ENCODE measurements at regions not wholly inside any gene's neighbourhood (a gene's known extent, or its start where the extent isn't known, plus 50 kb on each side); places are given as distances from the start of the nearest gene placed in this dataset.

DNA sequence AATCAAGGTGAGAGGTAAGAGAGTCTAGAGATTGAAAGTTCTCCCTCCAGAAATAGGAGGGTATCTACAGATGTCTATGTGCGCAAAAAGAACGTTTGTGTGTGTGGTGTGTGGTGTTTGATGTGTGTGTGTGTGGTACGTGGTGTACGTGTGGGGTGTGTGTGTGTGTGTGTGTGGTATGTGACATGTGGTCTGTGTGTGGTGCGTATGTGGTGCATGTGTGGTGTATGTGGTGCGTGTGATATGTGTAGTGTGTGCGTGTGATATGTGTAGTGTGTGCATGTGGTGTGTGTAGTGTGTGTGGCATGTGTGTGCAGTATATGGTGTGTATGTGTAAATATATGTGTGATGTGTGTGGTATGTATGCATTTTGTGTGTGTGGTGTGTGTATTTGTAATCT lies 73.0 kb upstream of the LRRC4C start:
- dilution Hi-C loops (cut with MboI; ENCODE audit: extremely low pct_ligation_motif_present, low sequenced_read_pairs), result no loop called here
- no peaks in the 10 kb centered on the region for H3K79me2 ChIP-seq (ENCODE audit: control insufficient read depth, insufficient read depth, low read length)
- no peaks in the 10 kb centered on the region for H3K4me1 ChIP-seq (ENCODE audit: control insufficient read depth, extremely low read depth, insufficient read depth, low read length)
- no peaks in the 10 kb centered on the region for H3K36me3 ChIP-seq (ENCODE audit: control insufficient read depth in 2 of 2, extremely low read depth in 1 of 2, insufficient read depth in 2 of 2, low read length in 2 of 2)
- no peaks in the 10 kb centered on the region for H3K27me3 ChIP-seq (ENCODE audit: control insufficient read depth in 2 of 2, insufficient read depth in 2 of 2, low read length in 2 of 2)
- H3K9me1 ChIP-seq (replicated peaks; ENCODE audit: control insufficient read depth, extremely low read depth, insufficient read depth, low read length), result no peaks in the 10 kb centered on the region
- no peak overlapping the region for H3K9ac ChIP-seq (replicated peaks; ENCODE audit: extremely low read depth, insufficient read depth, low read length)
- TF ChIP-seq GATA2 (IDR thresholded peaks at IDR 0.05; ENCODE audit: insufficient read depth, insufficient read length, low read depth, low read length) (no peak), EZH2 (IDR thresholded peaks at IDR 0.05; ENCODE audit: borderline replicate concordance, low read depth, low read length, severe bottlenecking) (no peak), JUN (IDR thresholded peaks at IDR 0.05; ENCODE audit: borderline replicate concordance, insufficient read depth, insufficient read length, low read depth) (no peak), POLR2A (IDR thresholded peaks at IDR 0.05; ENCODE audit: low read depth, low read length) (no peak), FOS (IDR thresholded peaks at IDR 0.05; ENCODE audit: borderline replicate concordance, insufficient read depth, low read length) (no peak)
- DNase-seq (ENCODE audit: low read depth, low spot score) (no peak), FAIRE-seq (no peak)
- H3K27ac ChIP-seq (ENCODE audit: insufficient read depth, low read depth, low read length), result no peak overlapping the region
- intact Hi-C loops (cut with micrococcal nuclease), result no loop called here
- H3K9me3 ChIP-seq (replicated peaks; ENCODE audit: control insufficient read depth, insufficient read depth, low read length), result peaks cover 2% of the 10 kb centered on the region
- no peak overlapping the region for H3K4me3 ChIP-seq (replicated peaks in 1 of 3; ENCODE audit: insufficient read depth in 1 of 3, low read depth in 1 of 3, low read length in 3 of 3)
- no peak overlapping the region for H2AFZ ChIP-seq (ENCODE audit: low read depth, low read length)
- ChIA-PET POLR2A (no interaction called here), CTCF (no interaction called here)
- no peak overlapping the region for H3K4me2 ChIP-seq (ENCODE audit: insufficient read depth, low read length)
- no peaks in the 10 kb centered on the region for H4K20me1 ChIP-seq (replicated peaks; ENCODE audit: control insufficient read depth, extremely low read depth, insufficient read depth, low read length)
- BruUV-seq (replicated peaks), result no TSS peak

DNA sequence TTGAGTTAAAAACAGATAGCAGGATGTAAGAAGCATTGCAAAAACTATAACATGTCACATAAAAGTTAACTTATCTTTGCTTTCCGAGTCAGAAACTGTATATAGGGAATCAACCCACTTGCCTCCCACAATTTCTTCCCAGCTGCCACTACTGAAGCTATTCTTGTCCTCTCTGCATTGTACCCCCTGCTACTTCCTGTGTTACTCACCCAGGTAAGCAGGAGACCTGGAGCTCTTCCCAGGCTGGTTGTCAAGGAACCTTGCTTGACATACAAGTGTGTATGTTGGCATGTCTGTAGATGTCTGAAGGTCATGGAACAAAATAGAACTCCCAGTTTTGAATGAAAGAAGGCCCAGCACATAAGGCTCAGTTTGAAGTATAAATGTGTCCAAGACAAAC lies 74.3 kb upstream of the LRRC4C start:
- no peak overlapping the region for H3K4me2 ChIP-seq (ENCODE audit: insufficient read depth, low read length)
- dilution Hi-C loops (cut with MboI; ENCODE audit: extremely low pct_ligation_motif_present, low sequenced_read_pairs) (no loop called here), intact Hi-C loops (cut with micrococcal nuclease) (no loop called here)
- no peaks in the 10 kb centered on the region for H3K27me3 ChIP-seq (ENCODE audit: control insufficient read depth in 2 of 2, insufficient read depth in 2 of 2, low read length in 2 of 2)
- H3K27ac ChIP-seq (ENCODE audit: insufficient read depth, low read depth, low read length), result no peak overlapping the region
- no peaks in the 10 kb centered on the region for H4K20me1 ChIP-seq (replicated peaks; ENCODE audit: control insufficient read depth, extremely low read depth, insufficient read depth, low read length)
- DNase-seq (ENCODE audit: low read depth, low spot score), result no peak
- H2AFZ ChIP-seq (ENCODE audit: low read depth, low read length), result no peak overlapping the region
- FAIRE-seq, result no peak
- H3K9me1 ChIP-seq (replicated peaks; ENCODE audit: control insufficient read depth, extremely low read depth, insufficient read depth, low read length), result no peaks in the 10 kb centered on the region
- CTCF ChIA-PET, result no interaction called here
- H3K9me3 ChIP-seq (replicated peaks; ENCODE audit: control insufficient read depth, insufficient read depth, low read length), result peaks cover 2% of the 10 kb centered on the region
- BruUV-seq (replicated peaks), result no TSS peak
- H3K79me2 ChIP-seq (ENCODE audit: control insufficient read depth, insufficient read depth, low read length), result no peaks in the 10 kb centered on the region
- no peak overlapping the region for H3K9ac ChIP-seq (replicated peaks; ENCODE audit: extremely low read depth, insufficient read depth, low read length)
- no peaks in the 10 kb centered on the region for H3K4me1 ChIP-seq (ENCODE audit: control insufficient read depth, extremely low read depth, insufficient read depth, low read length)
- no peak overlapping the region for H3K4me3 ChIP-seq (replicated peaks in 1 of 3; ENCODE audit: insufficient read depth in 1 of 3, low read depth in 1 of 3, low read length in 3 of 3)
- TF ChIP-seq, protein P1, sequence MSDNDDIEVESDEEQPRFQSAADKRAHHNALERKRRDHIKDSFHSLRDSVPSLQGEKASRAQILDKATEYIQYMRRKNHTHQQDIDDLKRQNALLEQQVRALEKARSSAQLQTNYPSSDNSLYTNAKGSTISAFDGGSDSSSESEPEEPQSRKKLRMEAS (IDR thresholded peaks at IDR 0.05; ENCODE audit: insufficient read depth, insufficient read length), result no peak
- TF ChIP-seq POLR2AphosphoS5 (IDR thresholded peaks at IDR 0.05; ENCODE audit: insufficient read depth, low read depth, low read length) (no peak), GATA2 (IDR thresholded peaks at IDR 0.05; ENCODE audit: insufficient read depth, insufficient read length, low read depth, low read length) (no peak), JUN (IDR thresholded peaks at IDR 0.05; ENCODE audit: borderline replicate concordance, insufficient read depth, insufficient read length, low read depth) (no peak)
- TF ChIP-seq, protein P2, sequence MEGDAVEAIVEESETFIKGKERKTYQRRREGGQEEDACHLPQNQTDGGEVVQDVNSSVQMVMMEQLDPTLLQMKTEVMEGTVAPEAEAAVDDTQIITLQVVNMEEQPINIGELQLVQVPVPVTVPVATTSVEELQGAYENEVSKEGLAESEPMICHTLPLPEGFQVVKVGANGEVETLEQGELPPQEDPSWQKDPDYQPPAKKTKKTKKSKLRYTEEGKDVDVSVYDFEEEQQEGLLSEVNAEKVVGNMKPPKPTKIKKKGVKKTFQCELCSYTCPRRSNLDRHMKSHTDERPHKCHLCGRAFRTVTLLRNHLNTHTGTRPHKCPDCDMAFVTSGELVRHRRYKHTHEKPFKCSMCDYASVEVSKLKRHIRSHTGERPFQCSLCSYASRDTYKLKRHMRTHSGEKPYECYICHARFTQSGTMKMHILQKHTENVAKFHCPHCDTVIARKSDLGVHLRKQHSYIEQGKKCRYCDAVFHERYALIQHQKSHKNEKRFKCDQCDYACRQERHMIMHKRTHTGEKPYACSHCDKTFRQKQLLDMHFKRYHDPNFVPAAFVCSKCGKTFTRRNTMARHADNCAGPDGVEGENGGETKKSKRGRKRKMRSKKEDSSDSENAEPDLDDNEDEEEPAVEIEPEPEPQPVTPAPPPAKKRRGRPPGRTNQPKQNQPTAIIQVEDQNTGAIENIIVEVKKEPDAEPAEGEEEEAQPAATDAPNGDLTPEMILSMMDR (IDR thresholded peaks at IDR 0.05; ENCODE audit: extremely low read depth in 1 of 2, insufficient read depth in 1 of 2, low read depth in 1 of 2, low read length in 2 of 2), result no peak
- POLR2A ChIA-PET, result no interaction called here
- no peaks in the 10 kb centered on the region for H3K36me3 ChIP-seq (ENCODE audit: control insufficient read depth in 2 of 2, extremely low read depth in 1 of 2, insufficient read depth in 2 of 2, low read length in 2 of 2)

All from endothelial cell of umbilical vein (primary cell).